ENCODE measurements at regions not wholly inside any gene's neighbourhood (a gene's known extent, or its start where the extent isn't known, plus 50 kb on each side); places are given as distances from the start of the nearest gene placed in this dataset.
"Not testable (repeated sequence)": the region's sequence is repeated elsewhere in the genome, so short reads cannot be mapped to it uniquely, and the experiment has no call there.

DNA sequence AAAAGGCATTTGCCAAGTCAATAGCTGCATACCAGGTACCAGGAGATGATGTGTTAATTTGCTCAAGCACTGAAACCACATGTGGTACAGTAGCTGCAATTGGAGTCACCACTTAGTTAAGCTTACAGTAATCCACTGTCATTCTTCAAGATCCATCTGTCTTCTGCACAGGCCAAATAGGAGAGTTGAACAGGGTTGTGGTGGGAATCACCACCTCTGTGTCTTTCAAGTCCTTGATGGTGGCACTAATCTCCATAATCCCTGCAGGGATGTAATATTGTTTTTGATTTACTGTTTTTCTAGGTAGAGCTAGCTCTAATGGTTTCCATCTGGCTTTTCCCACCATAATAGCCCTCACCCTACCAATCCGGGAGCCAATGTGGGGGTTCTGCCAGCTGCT lies 91.9 kb downstream of the FCRL5 start:
- DNase-seq = no peak

DNA sequence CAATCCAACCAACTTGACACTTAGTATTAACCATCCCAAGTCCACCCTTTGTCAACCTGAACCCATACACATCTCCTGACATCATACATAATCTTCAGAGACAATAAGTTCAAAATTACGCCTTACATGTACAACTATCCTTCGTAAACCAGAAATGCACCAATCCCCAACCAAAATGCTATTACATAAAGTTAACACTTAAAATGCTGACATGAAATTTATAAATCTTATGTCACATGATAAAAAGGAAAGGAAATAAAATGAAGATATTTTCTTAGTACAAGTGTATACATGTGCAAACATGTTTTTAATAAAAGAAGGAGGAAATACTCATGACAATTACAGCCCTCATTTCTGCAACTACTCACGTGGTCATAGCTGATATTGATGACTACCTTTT lies 95.0 kb downstream of the FCRL5 start:
- DNase-seq = no peak

DNA sequence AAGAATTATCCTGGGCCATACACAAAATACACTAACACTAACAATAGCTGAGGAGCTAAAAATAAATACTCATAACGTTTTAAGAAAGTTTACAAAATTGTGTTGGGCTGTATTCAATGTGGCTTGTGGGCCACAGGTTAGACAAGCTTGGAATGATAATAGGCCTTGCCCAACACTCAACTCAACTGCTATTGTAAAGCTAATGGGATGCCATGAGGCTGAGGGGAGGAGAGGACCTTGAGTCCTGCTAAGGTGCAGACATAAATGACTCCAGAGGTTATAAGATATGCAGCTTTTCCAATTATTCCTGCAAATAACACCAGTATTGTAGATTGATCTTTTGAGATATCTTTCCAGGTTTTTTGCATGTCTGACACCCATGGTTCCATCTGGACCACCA lies 97.0 kb downstream of the FCRL5 start:
- DNase-seq = no peak

DNA sequence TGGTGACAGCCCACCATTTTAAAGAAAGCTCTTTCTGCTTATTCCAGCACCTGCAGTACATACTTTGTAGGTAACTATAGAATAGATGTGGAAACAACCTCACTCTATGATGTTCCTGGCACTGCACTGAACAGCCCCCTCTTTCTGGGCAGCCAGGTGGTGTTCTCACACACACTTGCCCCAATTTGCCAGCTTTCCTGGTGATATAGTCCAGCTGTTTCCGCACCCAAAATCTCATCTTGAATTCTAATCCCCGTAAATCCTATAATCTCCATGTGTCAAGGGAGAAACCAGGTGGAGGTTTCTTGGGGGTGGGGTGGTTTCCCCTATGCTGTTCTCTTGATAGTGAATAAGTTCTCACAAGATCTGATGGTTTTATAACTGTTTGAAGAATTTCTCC lies 102.2 kb downstream of the FCRL5 start:
- DNase-seq = no peak

DNA sequence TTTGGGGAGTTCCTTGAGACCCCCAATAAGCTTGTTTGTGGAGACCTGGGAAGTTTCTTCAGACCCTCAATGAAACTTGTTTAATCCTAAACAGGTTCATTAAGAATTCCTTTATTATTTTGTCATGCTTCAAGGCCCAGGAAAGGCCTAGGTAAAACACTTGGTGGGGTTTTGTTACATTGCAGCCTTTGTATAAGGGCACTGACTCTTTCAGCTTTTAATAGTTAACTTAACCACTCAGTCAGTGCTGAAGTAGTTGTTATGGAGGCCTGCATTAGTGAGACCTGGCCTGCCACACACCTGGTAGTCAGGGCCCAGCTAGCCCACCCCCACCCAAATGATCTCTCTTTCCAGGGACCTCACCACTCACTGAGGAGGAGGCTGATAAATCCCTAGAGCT lies 103.7 kb downstream of the FCRL5 start:
- no peak for DNase-seq

DNA sequence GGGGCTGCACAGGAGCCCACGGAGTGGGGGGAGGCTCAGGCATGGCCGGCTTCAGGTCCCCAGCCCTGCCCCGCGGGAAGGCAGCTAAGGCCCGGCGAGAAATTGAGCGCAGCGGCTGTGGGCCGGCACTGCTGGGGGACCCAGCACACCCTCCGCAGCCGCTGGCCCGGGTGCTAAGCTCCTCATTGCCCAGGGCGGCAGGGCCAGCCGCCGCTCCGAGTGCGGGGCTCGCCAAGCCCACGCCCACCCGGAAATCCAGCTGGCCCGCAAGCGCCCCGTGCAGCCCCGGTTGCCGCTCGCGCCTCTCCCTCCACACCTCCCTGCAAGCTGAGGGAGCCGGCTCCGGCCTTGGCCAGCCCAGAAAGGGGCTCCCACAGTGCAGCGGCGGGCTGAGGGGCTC lies 106.0 kb downstream of the FCRL5 start:
- DNase-seq = not testable (repeated sequence)

DNA sequence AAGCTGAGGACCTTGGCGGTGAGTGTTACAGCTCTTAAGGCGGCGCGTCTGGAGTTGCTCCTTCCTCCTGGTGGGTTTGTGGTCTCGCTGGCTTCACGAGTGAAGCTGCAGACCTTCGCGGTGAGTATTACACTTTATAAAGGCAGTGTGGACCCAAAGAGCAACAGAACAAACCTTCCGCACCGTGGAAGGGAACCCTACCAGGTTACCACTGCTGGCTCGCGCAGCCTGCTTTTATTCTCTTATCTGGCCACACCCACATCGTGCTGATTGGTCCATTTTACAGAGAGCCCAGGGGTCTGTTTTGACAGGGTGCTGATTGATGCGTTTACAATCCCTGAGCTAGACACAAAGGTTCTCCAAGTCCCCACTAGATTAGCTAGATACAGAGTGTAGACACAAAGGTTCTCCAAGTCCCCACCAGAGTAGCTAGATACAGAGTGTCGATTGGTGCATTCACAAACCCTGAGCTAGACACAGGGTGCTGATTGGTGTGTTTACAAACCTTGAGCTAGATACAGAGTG lies 106.6 kb downstream of the FCRL5 start:
- DNase-seq = not testable (repeated sequence)

DNA sequence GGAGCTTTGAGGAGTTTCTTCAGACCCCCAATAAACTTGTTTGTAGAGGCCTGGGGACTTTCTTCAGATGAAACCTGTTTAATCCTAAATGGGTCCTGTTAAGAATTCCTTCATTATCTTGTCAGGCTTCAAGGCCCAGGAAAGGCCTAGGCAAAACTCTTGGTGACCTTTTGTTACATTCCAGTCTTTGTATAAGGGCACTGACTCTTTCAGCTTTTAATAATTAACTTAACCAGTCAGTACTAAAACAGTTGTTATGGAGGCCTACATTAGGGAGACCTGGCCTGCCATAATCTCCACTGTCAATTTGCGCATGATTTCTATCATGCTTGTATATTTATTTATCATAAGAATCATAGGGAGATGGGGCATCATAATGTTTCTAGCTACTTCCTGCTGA lies 110.2 kb downstream of the FCRL5 start:
- DNase-seq = no peak

DNA sequence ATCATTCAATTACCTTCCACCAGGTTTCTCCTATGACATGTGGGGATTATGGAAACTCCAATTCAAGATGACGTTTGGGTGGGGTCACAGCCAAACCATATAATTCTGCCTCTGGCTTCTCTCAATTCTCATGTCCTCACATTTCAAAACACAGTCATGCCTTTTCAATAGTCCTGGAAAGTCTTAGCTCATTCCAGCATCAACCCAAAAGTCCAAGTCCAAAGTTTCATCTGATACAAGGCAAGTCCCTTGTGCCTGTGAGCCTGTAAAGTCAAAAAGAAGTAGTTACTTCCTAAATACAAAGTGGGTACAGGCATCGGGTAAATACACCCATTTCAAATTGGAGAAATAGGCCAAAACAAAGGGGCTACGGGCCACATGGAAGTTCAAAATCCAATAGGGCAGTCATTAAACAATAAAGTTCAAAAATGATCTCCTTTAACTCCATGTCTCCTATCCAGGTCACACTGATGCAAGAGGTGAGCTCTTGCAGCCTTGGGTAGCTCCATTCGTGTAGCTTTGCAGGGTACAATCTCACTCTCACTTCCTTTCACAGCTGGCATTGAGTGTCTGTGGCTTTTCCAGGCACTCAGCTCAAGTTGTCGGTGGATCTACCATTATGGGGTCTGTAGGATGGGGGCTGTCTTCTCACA lies 112.9 kb downstream of the FCRL5 start:
- no peak for DNase-seq

DNA sequence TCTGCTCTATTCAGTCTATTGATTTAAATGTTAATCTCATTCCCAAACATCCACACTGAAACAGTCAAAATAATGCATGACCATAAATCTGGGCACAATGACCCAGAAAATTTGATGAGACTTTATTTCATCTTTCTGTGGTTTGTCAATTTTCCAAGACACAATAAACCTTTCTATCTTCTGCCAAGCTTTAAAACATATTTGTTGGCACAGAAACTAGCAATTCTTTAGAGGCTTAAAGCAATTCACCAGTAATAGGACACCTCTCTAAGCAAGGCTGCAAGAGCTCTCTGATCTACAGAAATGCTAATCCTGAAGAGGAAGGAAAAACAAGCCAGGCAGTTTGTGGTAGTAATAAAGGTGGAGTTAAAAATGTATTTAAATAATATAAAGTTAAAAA lies 113.7 kb downstream of the FCRL5 start:
- DNase-seq = no peak

DNA sequence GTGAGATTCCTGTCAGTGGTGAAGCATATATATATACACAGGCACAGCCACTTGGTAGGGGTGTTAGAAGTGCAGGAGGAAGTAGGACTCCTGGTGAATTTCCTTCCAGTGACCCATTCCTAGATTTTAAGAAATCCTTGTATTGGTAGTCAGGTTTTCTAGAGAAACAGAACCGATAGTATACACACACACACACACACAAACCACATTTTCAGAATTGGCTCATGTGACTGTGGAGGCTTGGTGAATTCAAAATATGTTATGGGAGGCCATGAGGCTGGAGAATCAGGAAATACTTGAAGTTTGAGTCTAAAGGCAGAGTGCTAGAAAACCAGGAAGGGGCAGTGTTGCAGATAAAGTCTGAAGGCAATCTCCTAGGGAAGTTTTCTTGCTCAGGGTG lies 114.2 kb downstream of the FCRL5 start:
- no peak for DNase-seq

DNA sequence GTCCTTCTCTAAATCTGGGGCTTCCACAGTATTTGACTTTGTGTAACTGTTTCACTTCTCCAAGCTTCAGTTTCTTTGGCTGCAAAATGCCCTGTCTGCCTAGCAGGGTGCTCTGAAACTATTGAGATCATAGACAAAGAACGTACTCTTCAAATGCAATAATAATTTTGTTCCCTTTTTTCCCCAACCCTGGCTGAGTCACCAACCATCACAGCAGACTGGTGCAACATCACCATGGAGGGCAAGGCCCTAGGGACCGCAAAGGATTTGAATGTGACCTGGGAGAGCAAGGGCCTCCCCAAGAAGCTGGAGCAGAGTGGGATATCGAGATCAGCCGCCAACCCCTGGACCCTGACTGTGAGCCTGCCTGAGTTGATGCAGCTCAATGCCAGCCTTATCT lies 115.0 kb downstream of the FCRL5 start:
- no peak for DNase-seq

DNA sequence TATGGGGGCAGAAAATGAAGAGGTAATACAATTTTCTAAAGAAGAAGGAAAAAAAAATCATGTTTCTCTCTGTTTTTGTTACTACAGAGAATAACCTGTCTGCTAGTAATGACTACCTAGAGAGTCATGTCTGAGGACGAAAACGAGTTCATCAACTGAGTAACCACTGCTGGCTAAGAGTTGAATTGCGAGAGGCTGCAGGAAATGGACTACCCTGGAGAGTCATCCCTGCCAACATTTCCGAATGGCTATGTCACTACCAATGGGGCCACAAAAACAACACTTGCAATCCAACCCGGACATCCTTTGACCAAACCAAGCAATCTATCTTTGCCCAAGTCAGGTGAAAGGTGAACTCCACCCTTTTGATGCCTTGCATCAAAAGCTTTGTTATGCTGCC lies 120.6 kb downstream of the FCRL5 start:
- DNase-seq = no peak

DNA sequence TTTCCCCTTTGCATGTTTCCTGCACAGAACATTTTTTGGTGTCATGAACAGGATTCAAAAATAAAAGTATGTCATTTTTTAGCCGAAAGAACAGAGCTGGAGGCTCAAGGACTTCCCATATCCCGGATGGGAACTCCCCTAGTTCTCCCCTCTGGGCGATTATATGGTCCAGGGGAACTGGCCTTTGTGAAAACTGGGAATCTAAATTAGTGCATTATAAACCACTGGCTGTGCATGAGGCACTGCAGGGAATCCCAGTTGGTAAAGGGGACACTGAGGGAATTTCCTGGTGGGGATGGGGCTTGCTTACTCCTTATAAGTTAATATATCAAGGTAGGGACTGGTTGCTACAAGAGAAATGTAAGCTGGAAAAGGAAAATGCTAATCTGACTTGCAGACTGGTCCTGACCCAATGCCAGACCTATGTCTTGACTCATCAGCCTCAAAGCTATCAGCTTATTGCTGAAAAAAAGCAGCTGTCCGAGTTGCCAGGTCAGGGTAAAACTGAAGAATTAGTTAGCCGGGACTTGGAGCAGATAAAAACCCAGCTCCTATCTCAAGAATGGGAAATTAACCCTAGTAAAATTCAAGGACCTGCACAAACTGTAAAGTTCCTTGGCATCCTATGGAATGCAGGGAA lies 122.6 kb downstream of the FCRL5 start:
- DNase-seq = no peak

DNA sequence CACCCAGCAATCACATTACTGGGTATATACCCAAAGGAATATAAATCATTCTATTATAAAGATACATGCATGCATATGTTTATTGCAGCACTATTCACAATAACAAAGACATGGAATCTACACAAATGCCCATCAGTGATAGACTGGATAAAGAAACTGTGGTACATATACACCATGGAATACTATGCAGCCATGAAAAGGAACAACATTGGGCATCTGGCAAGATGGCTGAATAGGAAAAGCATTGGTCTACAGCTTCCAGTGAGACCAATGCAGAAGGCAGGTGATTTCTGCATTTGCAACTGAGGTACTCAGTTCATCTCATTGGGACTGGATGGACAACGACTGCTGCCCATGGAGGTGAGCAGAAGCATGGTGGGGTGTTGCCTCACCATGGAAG lies 128.6 kb downstream of the FCRL5 start:
- not testable (repeated sequence) for DNase-seq

DNA sequence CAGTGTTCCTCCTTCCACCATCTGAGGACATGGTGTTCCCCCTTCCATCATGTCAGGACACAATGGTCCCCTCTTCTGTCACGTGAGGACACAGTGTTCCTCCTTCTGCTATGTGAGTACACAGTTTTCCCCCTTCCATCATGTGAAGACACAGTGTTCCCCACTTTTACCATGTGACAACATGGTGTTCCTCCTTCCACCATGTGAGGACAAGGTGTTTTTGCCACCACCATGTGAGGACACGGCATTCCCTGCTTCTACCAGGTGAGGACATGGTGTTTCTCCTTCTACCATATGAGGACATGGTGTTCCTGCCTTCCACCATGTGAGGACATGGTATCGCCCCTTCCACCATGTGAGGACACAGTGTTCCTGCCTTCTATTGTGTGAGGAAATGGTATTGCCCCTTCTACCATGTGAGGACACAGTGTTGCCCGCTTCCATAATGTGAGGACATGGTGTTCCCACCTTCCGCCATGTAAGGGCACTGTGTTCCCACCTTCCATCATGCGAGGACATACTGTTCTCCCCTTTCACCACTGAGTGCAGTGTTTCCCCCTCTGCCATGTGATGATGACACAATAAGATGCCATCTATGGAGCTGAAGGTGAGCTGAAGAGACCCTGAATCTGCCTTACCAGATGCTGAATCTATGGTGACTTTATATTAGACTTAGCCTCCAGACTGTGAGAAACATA lies 132.3 kb downstream of the FCRL5 start:
- DNase-seq = no peak

DNA sequence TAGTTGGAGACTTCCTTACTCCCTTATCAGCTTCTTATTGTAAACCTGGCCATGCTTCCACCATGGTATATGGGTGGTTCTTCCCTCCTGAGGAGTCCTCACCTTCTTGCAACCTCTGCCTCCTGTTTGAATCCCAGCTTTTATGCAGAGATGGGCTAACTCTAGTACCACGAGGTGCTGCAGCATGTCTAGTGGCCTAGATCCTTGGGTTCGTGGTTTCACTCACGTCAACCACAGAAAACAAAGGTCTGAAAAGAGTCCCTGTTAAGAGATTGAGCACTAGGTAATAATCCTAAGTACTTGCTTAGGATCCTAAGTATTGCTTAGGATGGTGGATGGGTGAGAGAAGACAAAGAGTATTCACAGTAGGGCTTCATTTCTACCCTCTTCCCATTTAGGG lies 133.7 kb downstream of the FCRL5 start:
- DNase-seq = no peak

DNA sequence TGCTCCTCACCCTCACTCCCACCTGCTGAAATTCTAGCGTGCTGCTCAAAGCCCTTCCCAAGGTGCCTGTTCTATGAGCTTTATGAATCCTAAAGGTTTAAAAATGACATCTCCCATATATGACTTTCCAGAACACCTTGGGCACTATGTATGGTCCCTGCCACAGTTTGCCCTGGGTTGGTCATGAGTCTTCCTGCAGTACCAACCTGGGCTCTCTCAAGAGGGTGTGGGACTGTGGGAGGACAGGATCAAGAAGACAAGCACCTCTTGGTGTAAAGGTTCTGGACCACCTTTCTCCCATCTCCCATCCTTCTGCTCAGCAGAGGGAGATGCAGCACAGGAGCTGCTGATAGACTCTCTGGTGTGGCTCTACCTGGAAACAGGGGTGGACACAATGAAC lies 134.1 kb downstream of the FCRL5 start:
- DNase-seq = no peak

DNA sequence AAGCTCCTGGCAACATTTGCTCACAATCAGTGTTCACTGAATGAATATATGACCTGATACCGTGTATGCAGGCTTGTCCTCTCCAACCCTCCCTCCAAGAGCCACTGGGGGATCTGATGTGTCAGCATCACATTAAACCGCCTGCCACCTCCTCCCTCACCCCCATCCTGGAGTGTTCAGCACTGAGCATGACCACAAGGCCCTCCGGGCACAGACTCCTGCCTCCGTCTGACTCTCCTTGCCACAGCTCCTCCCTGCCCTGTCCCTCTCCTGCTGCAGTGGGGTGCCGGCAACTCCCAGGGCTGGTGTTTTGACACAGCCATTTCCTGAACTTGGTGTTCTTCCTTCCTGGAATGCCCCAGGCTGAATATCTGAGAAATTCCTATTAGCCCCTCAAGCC lies 136.7 kb downstream of the FCRL5 start:
- no peak for DNase-seq

DNA sequence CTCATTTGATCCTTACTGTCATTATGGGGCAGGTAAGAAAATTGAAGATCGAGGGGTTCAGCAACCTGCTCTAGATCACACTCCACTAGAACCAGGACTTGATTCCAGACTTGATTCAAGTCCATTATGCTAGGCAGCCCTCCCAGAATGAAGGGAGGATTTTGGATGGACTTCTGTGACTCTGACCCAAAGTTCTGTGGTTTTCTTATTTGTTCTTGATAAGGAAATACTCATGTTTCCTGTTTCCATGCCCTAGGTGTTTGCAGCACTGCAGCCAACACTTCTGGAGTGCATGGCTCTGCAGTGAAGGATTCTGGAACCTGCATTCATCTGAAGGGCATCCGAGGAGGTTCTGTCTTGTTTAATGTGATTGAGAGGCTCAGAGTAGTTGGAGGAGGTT lies 140.0 kb downstream of the FCRL5 start:
- no peak for DNase-seq

DNA sequence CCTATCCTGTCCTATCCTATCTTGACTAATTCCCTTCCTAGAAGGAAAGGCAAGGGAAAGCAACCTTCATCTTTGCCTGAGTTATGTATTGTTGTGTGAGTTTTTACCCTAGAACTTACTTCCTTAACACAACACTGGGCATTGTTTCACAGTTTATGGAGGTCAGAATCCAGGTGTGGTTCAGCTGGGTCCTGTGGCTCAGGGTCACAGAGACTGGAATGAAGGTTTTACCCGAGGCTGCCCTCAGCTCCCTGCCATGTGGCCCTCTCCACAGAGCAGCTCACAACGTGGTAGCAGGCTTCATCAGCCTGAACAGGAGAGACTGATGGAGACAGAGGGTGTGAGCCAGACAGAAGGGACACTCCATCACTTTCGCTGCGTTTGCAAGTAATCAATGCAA lies 140.5 kb downstream of the FCRL5 start:
- DNase-seq = no peak

DNA sequence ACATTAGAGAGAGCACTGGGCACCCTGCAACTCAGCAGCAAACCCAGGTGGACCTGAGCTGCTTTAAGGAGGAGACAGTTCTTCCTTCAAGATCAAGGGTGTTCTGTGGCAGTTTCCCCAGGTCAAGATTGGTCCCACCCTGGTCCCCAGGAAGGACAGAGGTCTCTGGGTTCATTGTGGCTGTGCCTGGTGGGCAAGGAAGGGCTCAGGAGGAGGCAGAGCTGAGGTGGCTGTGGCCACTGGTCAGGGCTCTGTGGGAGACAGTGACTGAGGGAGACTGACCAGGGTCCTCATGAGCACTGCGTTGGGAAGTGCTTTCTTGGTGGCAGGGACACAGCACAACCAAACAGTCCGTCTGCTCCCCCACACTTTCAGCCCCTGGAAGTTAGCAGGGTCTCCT lies 141.3 kb downstream of the FCRL5 start:
- no peak for DNase-seq

DNA sequence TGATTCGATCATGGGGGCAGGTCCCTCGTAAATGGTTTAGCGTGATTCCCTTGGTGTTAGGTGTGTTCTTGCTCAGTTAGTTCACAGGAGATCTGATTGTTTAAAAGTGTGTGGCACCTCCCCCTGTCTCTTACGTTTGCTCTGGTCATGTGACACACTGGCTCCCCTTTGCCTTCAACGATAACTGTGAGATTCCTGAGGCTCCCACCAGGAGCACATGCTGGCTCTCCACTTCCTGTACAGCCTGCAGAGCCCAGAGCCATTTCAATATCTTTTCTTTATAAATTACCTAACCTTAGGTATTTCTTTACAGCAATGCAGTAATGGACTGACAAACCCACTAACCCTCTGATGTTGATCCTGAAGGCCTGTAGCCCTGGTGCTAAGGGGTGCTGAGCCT lies 141.9 kb downstream of the FCRL5 start:
- DNase-seq = no peak

DNA sequence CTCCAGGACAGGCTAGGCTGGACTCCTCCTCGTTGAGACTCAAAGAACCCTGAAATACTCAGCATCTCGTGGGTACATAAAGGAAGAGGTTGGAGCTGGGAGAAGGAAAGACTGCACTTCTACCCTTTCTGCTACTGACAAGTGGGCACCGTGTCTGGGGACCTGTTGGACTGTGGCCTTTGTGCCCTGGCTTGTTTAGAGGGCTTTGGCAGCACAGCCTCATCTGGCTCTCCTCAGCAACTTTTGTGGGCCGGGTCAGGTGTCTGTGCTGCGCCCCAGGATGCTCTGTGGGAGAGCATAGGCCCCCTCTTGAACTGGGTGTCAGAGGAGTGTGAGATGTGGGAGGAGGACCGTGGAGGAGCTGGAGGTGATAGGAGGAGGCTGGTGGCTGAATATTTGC lies 142.4 kb downstream of the FCRL5 start:
- no peak for DNase-seq

Measured in GF-D8 (cell line).